Brain microvascular endothelial cell (primary cell): ENCODE measurements at regions not wholly inside any gene's neighbourhood (a gene's known extent, or its start where the extent isn't known, plus 50 kb on each side); places are given as distances from the start of the nearest gene placed in this dataset.
"Not testable (repeated sequence)": the region's sequence is repeated elsewhere in the genome, so short reads cannot be mapped to it uniquely, and the experiment has no call there.

Experiments used
- DNase-seq: peaks from one replicate; pipeline ENCODE4 v3.0.0-alpha.2; 2020
- H3K27ac ChIP-seq: fragments of 250-450 bp; sonication (Bioruptor Pico); 2 replicates; pipeline ENCODE4 v1.5.1; 2020; ENCODE audit warnings: mild to moderate bottlenecking, moderate library complexity
- H3K27me3 ChIP-seq: fragments of 250-450 bp; sonication (Bioruptor Pico); replicated peaks from 2 replicates; pipeline ENCODE4 v1.5.1; 2020; ENCODE audit warnings: mild to moderate bottlenecking
- H3K36me3 ChIP-seq: fragments of 250-450 bp; sonication (Bioruptor Pico); replicated peaks from 2 replicates; pipeline ENCODE4 v1.5.1; 2020; ENCODE audit warnings: mild to moderate bottlenecking
- H3K4me3 ChIP-seq: 2 replicates; pipeline ENCODE4 v1.5.1; 2011; ENCODE audit warnings: low read depth, mild to moderate bottlenecking, control low read depth, low read length, moderate library complexity
- in situ Hi-C: cut with HindIII; loops from 2 replicates; pipeline ENCODE4 v1.10.0; 2017; ENCODE audit warnings: low sequenced_read_pairs, low pct_ligation_motif_present
- TF ChIP-seq, protein P1 (sequence below): IDR thresholded peaks from 2 replicates; pipeline ENCODE4 v1.5.1; 2011; ENCODE audit warnings: low read depth, mild to moderate bottlenecking, moderate library complexity, low read length, control low read depth, inconsistent platforms; ENCODE audit errors: missing control alignments

DNA sequence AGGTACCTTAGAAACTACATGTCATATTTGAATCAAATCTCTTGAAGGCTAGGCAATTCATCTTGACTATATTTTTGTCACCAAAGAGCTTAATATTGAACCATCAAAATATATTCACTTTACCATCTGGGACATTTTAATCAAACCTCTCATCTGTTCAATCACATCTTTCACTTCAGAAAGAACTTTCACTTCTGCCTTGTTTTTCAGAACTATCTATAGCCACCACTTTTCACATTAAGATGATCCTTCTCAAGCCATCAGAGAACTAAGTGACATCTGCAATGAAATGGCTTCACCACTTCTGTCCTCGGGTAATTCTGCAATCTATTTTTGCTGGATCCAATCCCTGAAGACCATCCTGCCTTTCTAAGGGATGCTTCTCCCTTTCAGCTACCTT, 57.8 kb downstream of the OR2B2 start:
- TF ChIP-seq, protein P1, sequence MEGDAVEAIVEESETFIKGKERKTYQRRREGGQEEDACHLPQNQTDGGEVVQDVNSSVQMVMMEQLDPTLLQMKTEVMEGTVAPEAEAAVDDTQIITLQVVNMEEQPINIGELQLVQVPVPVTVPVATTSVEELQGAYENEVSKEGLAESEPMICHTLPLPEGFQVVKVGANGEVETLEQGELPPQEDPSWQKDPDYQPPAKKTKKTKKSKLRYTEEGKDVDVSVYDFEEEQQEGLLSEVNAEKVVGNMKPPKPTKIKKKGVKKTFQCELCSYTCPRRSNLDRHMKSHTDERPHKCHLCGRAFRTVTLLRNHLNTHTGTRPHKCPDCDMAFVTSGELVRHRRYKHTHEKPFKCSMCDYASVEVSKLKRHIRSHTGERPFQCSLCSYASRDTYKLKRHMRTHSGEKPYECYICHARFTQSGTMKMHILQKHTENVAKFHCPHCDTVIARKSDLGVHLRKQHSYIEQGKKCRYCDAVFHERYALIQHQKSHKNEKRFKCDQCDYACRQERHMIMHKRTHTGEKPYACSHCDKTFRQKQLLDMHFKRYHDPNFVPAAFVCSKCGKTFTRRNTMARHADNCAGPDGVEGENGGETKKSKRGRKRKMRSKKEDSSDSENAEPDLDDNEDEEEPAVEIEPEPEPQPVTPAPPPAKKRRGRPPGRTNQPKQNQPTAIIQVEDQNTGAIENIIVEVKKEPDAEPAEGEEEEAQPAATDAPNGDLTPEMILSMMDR: no peak
- Histone ChIP-seq H3K36me3 (no peaks in the 10 kb centered on the region), H3K27ac (no peak overlapping the region), H3K27me3 (no peaks in the 10 kb centered on the region), H3K4me3 (no peak overlapping the region)
- DNase-seq: no peak
- in situ Hi-C loops: no loop called here

DNA sequence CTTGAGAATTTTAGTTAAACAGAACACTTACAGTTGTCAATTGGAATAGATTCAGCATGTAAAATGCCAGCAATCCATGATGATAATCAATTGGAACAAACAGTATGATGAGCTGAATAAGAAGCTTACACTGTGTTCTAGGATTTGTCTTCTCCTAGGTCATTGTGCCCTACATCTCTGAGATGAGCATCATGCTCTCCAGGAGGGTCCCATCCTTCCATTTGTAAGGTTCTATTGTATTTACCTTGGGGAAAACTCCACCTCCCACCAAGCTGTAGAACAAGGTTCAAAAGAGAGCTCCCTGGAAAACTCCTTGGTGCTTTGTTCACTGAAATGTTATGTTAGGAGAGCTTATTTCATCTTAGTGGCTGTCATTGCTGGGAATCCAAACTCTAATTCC, 60.8 kb downstream of the OR2B2 start:
- in situ Hi-C loops: no loop called here
- Histone ChIP-seq H3K4me3 (no peak overlapping the region), H3K36me3 (no peaks in the 10 kb centered on the region)

DNA sequence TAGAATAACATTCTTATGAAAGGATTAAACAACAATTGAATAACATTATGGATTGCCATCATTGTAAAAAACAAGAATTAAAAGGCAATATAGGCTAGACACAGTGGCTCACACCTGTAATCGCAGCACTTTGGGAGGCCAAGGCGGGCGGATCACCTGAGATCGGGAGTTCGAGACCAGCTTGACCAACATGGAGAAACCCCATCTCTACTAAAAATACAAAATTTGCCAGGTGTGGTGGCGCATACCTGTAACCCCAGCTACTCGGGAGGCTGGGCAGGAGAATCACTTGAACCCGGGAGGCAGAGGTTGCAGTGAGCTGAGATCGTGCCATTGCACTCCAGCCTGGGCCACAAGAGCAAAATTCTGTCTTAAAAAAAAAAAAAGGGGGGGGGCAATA, 63.2 kb downstream of the OR2B2 start:
- H3K36me3 ChIP-seq, in situ Hi-C loops, H3K4me3 ChIP-seq, H3K27ac ChIP-seq, DNase-seq, H3K27me3 ChIP-seq: not testable (repeated sequence)

More for the DNA sequence above, 60.8 kb downstream of the OR2B2 start:
- TF ChIP-seq, protein P1: no peak
- DNase-seq: no peak
- H3K27me3 ChIP-seq: no peaks in the 10 kb centered on the region
- H3K27ac ChIP-seq: no peak overlapping the region

DNA sequence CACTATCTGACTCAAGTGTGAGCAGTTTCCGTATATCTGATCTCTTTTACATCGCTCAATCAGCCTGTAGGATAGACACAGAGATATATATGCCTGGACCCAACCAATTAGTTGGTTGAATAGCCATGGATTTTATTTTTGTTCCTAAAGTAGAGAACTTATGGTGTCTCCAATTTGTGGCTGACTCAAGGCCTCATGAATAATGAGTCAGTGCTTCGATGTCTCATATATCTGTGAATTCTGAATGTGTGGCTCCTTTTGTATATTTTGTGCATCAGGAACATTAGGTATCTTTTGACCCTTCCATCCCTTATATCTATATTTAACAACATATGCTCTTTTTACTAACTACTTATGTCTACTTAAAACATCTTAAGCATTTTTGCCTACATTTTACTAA, 64.5 kb downstream of the OR2B2 start:
- in situ Hi-C loops: no loop called here
- Histone ChIP-seq H3K4me3 (no peak overlapping the region), H3K36me3 (no peaks in the 10 kb centered on the region), H3K27ac (no peak overlapping the region), H3K27me3 (no peaks in the 10 kb centered on the region)
- TF ChIP-seq, protein P1: no peak
- DNase-seq: no peak

DNA sequence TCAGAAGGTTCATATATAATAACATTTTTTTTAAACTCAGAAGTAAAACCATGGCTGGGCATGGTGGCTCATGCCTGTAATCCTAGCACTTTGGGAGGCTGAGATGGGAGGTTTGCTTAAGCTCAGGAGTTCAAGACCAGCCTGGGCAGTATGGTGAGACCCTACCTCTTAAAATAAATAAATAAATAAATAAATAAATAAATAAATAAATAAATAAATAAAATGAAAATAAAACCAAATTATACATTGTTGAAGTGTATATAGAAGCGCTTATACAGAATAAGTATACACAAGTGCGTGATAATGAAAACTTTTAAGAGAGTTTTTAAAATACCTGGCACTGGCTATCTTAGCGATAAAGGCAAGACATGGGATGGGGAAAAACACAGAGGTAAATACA, 71.6 kb downstream of the OR2B2 start:
- Histone ChIP-seq H3K27ac (no peak overlapping the region), H3K36me3 (no peaks in the 10 kb centered on the region), H3K27me3 (no peaks in the 10 kb centered on the region), H3K4me3 (no peak overlapping the region)
- TF ChIP-seq, protein P1: no peak
- no peak for DNase-seq
- in situ Hi-C loops: no loop called here

DNA sequence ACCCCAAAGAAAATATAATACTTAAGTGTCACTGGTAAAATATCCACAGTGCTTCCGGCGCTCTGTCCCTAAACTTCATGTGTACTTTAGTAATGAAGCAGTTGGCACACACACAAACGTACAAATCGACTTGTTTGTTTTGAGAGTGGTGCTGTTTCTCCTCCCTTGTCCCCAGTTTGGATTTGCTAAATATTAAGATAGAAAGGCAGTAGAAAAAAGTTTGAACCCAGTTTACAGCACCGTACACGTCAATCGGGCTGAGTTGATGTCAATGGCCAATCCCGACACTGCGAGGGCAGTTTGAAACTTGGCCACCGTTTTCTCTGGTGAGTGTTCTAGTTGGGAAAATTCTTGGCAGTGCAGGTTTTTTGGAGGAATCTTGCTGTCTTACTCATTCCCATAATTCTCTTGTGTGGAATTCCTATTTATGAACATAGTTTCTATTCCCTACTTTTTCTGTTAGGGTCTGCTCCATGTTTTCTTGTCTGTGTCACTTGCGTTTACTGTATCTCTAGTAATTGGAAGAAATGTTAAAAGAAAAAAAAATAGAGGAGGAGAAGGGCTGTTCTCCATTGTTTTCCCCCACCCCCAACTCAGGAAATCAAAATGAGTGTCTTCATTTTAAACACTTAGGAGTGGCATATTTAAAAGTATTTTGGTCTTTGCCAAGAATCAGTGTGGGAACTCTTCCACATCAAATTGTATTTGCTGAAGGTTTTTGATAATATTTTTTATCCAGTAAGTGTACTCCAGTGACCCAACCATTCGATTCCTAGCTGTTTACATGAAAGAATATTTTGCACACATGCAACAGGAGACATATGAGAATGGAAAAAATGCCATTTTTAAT, 72.3 kb downstream of the OR2B2 start:
- no peaks in the 10 kb centered on the region for H3K27me3 ChIP-seq
- peak; percentile 65 for DNase-seq
- in situ Hi-C loops: no loop called here
- H3K27ac ChIP-seq: peak overlapping the region; percentile 96
- TF ChIP-seq, protein P1: no peak
- peak overlapping the region; percentile 61 for H3K4me3 ChIP-seq
- no peaks in the 10 kb centered on the region for H3K36me3 ChIP-seq
